Hepatocyte (in vitro differentiated cells): ENCODE measurements at regions not wholly inside any gene's neighbourhood (a gene's known extent, or its start where the extent isn't known, plus 50 kb on each side); places are given as distances from the start of the nearest gene placed in this dataset.

Source experiments
- DNase-seq: peaks from one replicate; pipeline ENCODE4 v3.0.0-alpha.2; 2016; ENCODE audit warnings: low spot score
- H2AFZ ChIP-seq: fragments of 200-600 bp; sonication (generic); 2 replicates; pipeline ENCODE4 v1.6.0; 2016; ENCODE audit warnings: antibody characterized with exemption, mild to moderate bottlenecking
- H3K27ac ChIP-seq: fragments of 200-600 bp; sonication (generic); 2 replicates; pipeline ENCODE4 v1.5.1; 2016; ENCODE audit warnings: mild to moderate bottlenecking
- H3K27me3 ChIP-seq: fragments of 200-600 bp; sonication (generic); 2 replicates; pipeline ENCODE4 v1.6.1; 2016
- H3K36me3 ChIP-seq: fragments of 200-600 bp; sonication (generic); replicated peaks from 2 replicates; pipeline ENCODE4 v1.5.1; 2016; ENCODE audit warnings: low read depth; ENCODE audit not compliant: insufficient read depth
- H3K4me1 ChIP-seq: fragments of 200-600 bp; sonication (generic); 2 replicates; pipeline ENCODE4 v1.5.1; 2016; ENCODE audit warnings: mild to moderate bottlenecking, moderate library complexity; ENCODE audit not compliant: insufficient read depth
- H3K4me2 ChIP-seq: fragments of 200-600 bp; sonication (generic); 2 replicates; pipeline ENCODE4 v1.6.0; 2016
- H3K4me3 ChIP-seq: fragments of 200-600 bp; sonication (generic); 2 replicates; pipeline ENCODE4 v1.5.1; 2016; ENCODE audit warnings: mild to moderate bottlenecking
- H3K79me2 ChIP-seq: fragments of 200-600 bp; sonication (generic); 2 replicates; pipeline ENCODE4 v1.6.0; 2017; ENCODE audit warnings: mild to moderate bottlenecking
- H3K9me2 ChIP-seq: fragments of 200-600 bp; sonication (generic); replicated peaks from 2 replicates; pipeline ENCODE4 v1.6.0; 2017; ENCODE audit warnings: mild to moderate bottlenecking; ENCODE audit not compliant: insufficient read depth
- H3K9me3 ChIP-seq: fragments of 200-600 bp; sonication (generic); 2 replicates; pipeline ENCODE4 v1.5.1; 2016; ENCODE audit warnings: low read depth, mild to moderate bottlenecking
- H4K20me1 ChIP-seq: fragments of 200-600 bp; sonication (generic); 2 replicates; pipeline ENCODE4 v1.6.0; 2016; ENCODE audit warnings: mild to moderate bottlenecking; ENCODE audit not compliant: insufficient read depth, poor library complexity, severe bottlenecking
- EZH2 ChIP-seq: fragments of 200-600 bp; sonication (generic); IDR thresholded peaks from 2 replicates; pipeline ENCODE4 v1.6.1; 2016; ENCODE audit warnings: antibody characterized with exemption, mild to moderate bottlenecking, borderline replicate concordance
- EZH2phosphoT487 ChIP-seq: fragments of 200-600 bp; sonication (generic); IDR thresholded peaks from one replicate; pipeline ENCODE4 v1.6.1; 2018; ENCODE audit warnings: antibody characterized with exemption, mild to moderate bottlenecking, low read depth, moderate library complexity; ENCODE audit not compliant: unreplicated experiment, severe bottlenecking
- WGBS: methylation state at CpG from one replicate; pipeline ENCODE4 v1.1.6; 2016; ENCODE audit warnings: low lambda C conversion rate; ENCODE audit errors: missing lambda C conversion rate; 5-methylcytosine and 5-hydroxymethylcytosine counted together
- TF ChIP-seq, protein P1 (sequence below): fragments of 200-600 bp; sonication (generic); IDR thresholded peaks from 2 replicates; pipeline ENCODE4 v1.5.1; 2016; ENCODE audit warnings: antibody characterized with exemption, mild to moderate bottlenecking; ENCODE audit not compliant: poor library complexity

DNA sequence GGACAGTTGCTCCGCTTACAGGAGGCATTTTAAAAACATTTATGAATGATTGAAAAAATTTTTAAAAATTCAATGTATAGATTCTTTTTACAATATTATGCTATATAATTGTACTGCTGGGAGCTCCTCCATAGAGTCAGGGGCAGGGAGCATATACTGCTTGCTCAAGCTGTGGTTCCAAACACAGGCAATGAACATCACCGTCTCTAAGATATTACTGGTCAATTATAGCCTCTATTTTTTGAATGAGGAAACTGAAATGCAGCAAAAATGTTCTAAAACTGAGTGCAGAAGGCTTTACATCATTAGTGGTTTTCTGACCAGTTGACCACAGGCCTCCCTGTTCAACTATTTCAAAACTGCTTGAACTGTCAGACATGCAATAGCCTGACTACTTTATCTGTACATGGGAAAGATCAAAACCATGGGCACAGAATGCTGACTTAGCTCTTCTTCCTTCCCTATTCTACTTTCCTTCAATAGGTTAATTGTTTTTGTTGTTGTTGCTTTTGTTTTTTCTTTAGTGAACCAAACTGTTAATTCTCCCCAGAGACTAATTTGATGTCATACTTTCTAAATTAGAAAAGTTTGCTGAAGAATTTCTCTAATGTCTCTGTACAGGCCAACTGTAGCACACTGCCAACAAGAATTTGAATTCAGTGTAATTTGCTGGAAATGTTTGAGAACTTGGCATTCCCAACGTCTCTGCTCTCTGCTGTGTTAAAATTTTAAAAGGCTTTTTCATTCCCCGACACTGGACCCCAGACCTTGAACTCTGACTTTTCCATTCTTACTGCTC, 107.6 kb upstream of the MPDZ start:
- no peaks in the 10 kb centered on the region for H4K20me1 ChIP-seq
- TF ChIP-seq EZH2phosphoT487 = no peak
- no peak for TF ChIP-seq EZH2
- TF ChIP-seq, protein P1, sequence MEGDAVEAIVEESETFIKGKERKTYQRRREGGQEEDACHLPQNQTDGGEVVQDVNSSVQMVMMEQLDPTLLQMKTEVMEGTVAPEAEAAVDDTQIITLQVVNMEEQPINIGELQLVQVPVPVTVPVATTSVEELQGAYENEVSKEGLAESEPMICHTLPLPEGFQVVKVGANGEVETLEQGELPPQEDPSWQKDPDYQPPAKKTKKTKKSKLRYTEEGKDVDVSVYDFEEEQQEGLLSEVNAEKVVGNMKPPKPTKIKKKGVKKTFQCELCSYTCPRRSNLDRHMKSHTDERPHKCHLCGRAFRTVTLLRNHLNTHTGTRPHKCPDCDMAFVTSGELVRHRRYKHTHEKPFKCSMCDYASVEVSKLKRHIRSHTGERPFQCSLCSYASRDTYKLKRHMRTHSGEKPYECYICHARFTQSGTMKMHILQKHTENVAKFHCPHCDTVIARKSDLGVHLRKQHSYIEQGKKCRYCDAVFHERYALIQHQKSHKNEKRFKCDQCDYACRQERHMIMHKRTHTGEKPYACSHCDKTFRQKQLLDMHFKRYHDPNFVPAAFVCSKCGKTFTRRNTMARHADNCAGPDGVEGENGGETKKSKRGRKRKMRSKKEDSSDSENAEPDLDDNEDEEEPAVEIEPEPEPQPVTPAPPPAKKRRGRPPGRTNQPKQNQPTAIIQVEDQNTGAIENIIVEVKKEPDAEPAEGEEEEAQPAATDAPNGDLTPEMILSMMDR = no peak
- H3K4me3 ChIP-seq = no peak overlapping the region
- H2AFZ ChIP-seq = no peak overlapping the region
- H3K27me3 ChIP-seq = no peaks in the 10 kb centered on the region
- no peaks in the 10 kb centered on the region for H3K79me2 ChIP-seq
- peak overlapping the region; percentile 36 for H3K27ac ChIP-seq
- 80% methylated on average over 4 of the region's 4 CpGs for WGBS
- H3K9me3 ChIP-seq = peaks cover 8% of the 10 kb centered on the region
- H3K4me2 ChIP-seq = no peak overlapping the region
- no peaks in the 10 kb centered on the region for H3K9me2 ChIP-seq
- no peaks in the 10 kb centered on the region for H3K36me3 ChIP-seq
- no peak for DNase-seq
- H3K4me1 ChIP-seq = no peaks in the 10 kb centered on the region

DNA sequence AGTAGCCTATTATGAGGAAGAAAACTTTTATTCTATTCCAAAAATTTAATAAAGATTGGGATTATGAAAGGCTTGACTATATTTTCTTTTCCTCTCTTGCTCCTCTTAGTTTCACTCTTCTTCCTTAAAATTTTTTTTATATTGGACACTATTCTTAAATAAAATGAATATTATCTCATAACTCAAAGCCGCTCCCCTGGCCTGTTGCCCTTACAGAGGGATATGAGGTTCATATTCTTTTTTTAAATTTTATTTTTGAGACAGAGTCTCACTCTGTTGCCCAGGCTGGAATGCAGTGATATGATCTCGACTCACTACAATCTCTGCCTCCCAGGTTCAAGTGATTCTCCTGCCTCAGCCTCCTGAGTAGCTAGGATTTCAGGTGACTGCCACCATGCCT, 106.8 kb upstream of the MPDZ start:
- Histone ChIP-seq H2AFZ (no peak overlapping the region), H4K20me1 (no peaks in the 10 kb centered on the region), H3K27ac (no peak overlapping the region), H3K4me3 (no peak overlapping the region), H3K4me2 (no peak overlapping the region), H3K36me3 (no peaks in the 10 kb centered on the region), H3K27me3 (no peaks in the 10 kb centered on the region), H3K4me1 (no peaks in the 10 kb centered on the region), H3K79me2 (no peaks in the 10 kb centered on the region), H3K9me3 (peaks cover 6% of the 10 kb centered on the region), H3K9me2 (no peaks in the 10 kb centered on the region)
- TF ChIP-seq EZH2phosphoT487 (no peak), EZH2 (no peak)
- TF ChIP-seq, protein P1 = no peak
- DNase-seq = no peak
- WGBS = 81% methylated on average over 2 of the region's 2 CpGs

DNA sequence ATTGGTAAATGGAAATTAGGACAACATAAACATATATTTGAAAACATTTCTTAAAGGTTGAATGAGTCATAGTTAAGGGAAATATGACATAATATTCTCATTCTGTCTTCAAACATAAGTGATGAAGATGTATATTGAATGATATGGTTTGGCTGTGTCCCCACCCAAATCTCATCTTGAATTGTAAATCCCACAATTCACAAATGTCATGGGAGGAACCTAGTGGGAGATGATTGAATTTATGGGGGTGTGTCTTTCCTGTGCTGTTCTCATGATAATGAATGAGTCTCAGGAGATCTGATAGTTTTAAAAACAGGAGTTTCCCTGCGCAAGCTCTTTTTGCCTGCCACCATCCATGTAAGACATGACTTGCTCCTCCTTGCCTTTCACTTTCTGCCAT, 104.4 kb upstream of the MPDZ start:
- Histone ChIP-seq H3K27me3 (no peaks in the 10 kb centered on the region), H4K20me1 (no peaks in the 10 kb centered on the region), H3K4me3 (no peak overlapping the region), H2AFZ (no peak overlapping the region), H3K4me2 (no peak overlapping the region), H3K79me2 (no peaks in the 10 kb centered on the region), H3K9me2 (no peaks in the 10 kb centered on the region), H3K4me1 (no peaks in the 10 kb centered on the region), H3K9me3 (no peaks in the 10 kb centered on the region), H3K27ac (no peak overlapping the region), H3K36me3 (no peaks in the 10 kb centered on the region)
- DNase-seq = no peak
- WGBS = 95% methylated on average over 1 of the region's 1 CpG
- TF ChIP-seq EZH2phosphoT487 = no peak
- TF ChIP-seq, protein P1 = no peak
- TF ChIP-seq EZH2 = no peak
